ENCODE measurements at regions not wholly inside any gene's neighbourhood (a gene's known extent, or its start where the extent isn't known, plus 50 kb on each side); places are given as distances from the start of the nearest gene placed in this dataset.
"Not testable (repeated sequence)": the region's sequence is repeated elsewhere in the genome, so short reads cannot be mapped to it uniquely, and the experiment has no call there.

DNA sequence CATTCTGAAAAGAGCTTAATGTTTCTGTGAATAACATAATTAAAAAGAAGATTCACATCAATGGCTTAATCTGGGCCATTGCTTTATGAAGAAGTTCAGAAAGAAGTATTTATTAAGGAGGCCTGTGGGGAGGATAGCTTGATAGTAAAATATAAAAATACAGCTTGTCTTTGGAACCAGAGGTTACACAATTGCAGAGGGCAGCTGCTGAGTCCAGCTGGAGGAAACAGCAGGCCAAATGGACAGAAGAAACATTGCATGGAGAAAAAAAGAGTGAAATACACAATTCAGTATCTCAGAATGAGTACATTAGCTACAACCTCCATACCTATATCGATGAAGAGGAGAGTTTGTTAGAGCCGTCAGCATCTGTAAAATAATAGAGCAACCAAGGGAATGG lies 148.0 kb upstream of the NPY2R start:
- no peaks in the 10 kb centered on the region for H3K79me2 ChIP-seq (ENCODE audit: control insufficient read depth, low read length)
- no peak overlapping the region for H3K4me2 ChIP-seq (ENCODE audit: low read length)
- no peaks in the 10 kb centered on the region for H3K27me3 ChIP-seq (ENCODE audit: control insufficient read depth, low read length)
- no peaks in the 10 kb centered on the region for H3K4me1 ChIP-seq (ENCODE audit: control insufficient read depth, low read length)
- H3K27ac ChIP-seq (ENCODE audit: low read depth, low read length): no peak overlapping the region
- no peaks in the 10 kb centered on the region for H3K36me3 ChIP-seq (ENCODE audit: control insufficient read depth, low read length)
- no peaks in the 10 kb centered on the region for H3K9me3 ChIP-seq (ENCODE audit: control insufficient read depth, insufficient read depth, low read length)
- no peak overlapping the region for H3K4me3 ChIP-seq (ENCODE audit: low read length)
- H3K9me2 ChIP-seq (replicated peaks; ENCODE audit: control insufficient read depth, low read length): no peaks in the 10 kb centered on the region
- H3F3A ChIP-seq (ENCODE audit: control insufficient read depth, insufficient read depth): no peaks in the 10 kb centered on the region
- no peak for TF ChIP-seq EZH2phosphoT487 (IDR thresholded peaks at IDR 0.05; ENCODE audit: borderline replicate concordance, low read length)
- TF ChIP-seq, protein P1, sequence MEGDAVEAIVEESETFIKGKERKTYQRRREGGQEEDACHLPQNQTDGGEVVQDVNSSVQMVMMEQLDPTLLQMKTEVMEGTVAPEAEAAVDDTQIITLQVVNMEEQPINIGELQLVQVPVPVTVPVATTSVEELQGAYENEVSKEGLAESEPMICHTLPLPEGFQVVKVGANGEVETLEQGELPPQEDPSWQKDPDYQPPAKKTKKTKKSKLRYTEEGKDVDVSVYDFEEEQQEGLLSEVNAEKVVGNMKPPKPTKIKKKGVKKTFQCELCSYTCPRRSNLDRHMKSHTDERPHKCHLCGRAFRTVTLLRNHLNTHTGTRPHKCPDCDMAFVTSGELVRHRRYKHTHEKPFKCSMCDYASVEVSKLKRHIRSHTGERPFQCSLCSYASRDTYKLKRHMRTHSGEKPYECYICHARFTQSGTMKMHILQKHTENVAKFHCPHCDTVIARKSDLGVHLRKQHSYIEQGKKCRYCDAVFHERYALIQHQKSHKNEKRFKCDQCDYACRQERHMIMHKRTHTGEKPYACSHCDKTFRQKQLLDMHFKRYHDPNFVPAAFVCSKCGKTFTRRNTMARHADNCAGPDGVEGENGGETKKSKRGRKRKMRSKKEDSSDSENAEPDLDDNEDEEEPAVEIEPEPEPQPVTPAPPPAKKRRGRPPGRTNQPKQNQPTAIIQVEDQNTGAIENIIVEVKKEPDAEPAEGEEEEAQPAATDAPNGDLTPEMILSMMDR (IDR thresholded peaks at IDR 0.05; ENCODE audit: low read depth, low read length, poor library complexity, severe bottlenecking): no peak
- no peaks in the 10 kb centered on the region for H4K20me1 ChIP-seq (ENCODE audit: control insufficient read depth, insufficient read depth, low read depth, low read length)

DNA sequence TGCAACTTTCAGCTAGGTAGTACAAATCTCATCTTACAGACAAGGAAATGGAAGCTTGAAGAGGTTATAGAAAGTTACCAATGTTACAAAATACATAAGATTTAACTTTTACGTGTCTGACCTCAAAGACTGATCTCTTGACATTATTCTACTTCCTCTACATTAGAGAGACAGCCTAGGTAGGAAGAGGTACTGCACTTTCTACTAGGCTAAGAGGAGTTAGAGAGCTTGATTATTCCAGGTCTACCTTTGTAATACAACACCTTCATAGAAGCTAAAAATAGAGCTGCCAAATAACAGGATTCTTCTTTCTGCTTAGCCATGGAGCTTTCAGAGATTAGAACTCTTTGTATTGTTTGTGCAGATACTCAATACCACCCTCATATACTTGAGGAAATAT lies 147.6 kb upstream of the NPY2R start:
- H3K27me3 ChIP-seq (ENCODE audit: control insufficient read depth, low read length): no peaks in the 10 kb centered on the region
- no peak overlapping the region for H3K4me3 ChIP-seq (ENCODE audit: low read length)
- TF ChIP-seq, protein P1 (IDR thresholded peaks at IDR 0.05; ENCODE audit: low read depth, low read length, poor library complexity, severe bottlenecking): no peak
- no peak for TF ChIP-seq EZH2phosphoT487 (IDR thresholded peaks at IDR 0.05; ENCODE audit: borderline replicate concordance, low read length)
- H3K27ac ChIP-seq (ENCODE audit: low read depth, low read length): no peak overlapping the region
- no peaks in the 10 kb centered on the region for H3K9me3 ChIP-seq (ENCODE audit: control insufficient read depth, insufficient read depth, low read length)
- H3K4me1 ChIP-seq (ENCODE audit: control insufficient read depth, low read length): no peaks in the 10 kb centered on the region
- H3K4me2 ChIP-seq (ENCODE audit: low read length): no peak overlapping the region
- no peaks in the 10 kb centered on the region for H3F3A ChIP-seq (ENCODE audit: control insufficient read depth, insufficient read depth)
- H4K20me1 ChIP-seq (ENCODE audit: control insufficient read depth, insufficient read depth, low read depth, low read length): no peaks in the 10 kb centered on the region
- no peaks in the 10 kb centered on the region for H3K36me3 ChIP-seq (ENCODE audit: control insufficient read depth, low read length)
- no peaks in the 10 kb centered on the region for H3K79me2 ChIP-seq (ENCODE audit: control insufficient read depth, low read length)
- no peaks in the 10 kb centered on the region for H3K9me2 ChIP-seq (replicated peaks; ENCODE audit: control insufficient read depth, low read length)

GRCh38 chr4:155062948-155063347 lies 145.5 kb upstream of the NPY2R start:
- H3K4me3 ChIP-seq (ENCODE audit: low read length): no peak overlapping the region
- H3K4me2 ChIP-seq (ENCODE audit: low read length): no peak overlapping the region
- no peak overlapping the region for H3K27ac ChIP-seq (ENCODE audit: low read depth, low read length)
- no peaks in the 10 kb centered on the region for H3K9me2 ChIP-seq (replicated peaks; ENCODE audit: control insufficient read depth, low read length)
- H3K27me3 ChIP-seq (ENCODE audit: control insufficient read depth, low read length): no peaks in the 10 kb centered on the region
- no peaks in the 10 kb centered on the region for H3K4me1 ChIP-seq (ENCODE audit: control insufficient read depth, low read length)
- no peaks in the 10 kb centered on the region for H3K9me3 ChIP-seq (ENCODE audit: control insufficient read depth, insufficient read depth, low read length)
- TF ChIP-seq EZH2phosphoT487 (IDR thresholded peaks at IDR 0.05; ENCODE audit: borderline replicate concordance, low read length): no peak
- TF ChIP-seq, protein P1 (IDR thresholded peaks at IDR 0.05; ENCODE audit: low read depth, low read length, poor library complexity, severe bottlenecking): no peak
- H3K36me3 ChIP-seq (ENCODE audit: control insufficient read depth, low read length): no peaks in the 10 kb centered on the region
- no peaks in the 10 kb centered on the region for H4K20me1 ChIP-seq (ENCODE audit: control insufficient read depth, insufficient read depth, low read depth, low read length)
- no peaks in the 10 kb centered on the region for H3K79me2 ChIP-seq (ENCODE audit: control insufficient read depth, low read length)
- H3F3A ChIP-seq (ENCODE audit: control insufficient read depth, insufficient read depth): no peaks in the 10 kb centered on the region

- not testable (repeated sequence) for H3F3A ChIP-seq (ENCODE audit: control insufficient read depth, insufficient read depth); H3K79me2 ChIP-seq (ENCODE audit: control insufficient read depth, low read length); H4K20me1 ChIP-seq (ENCODE audit: control insufficient read depth, insufficient read depth, low read depth, low read length); H3K4me3 ChIP-seq (ENCODE audit: low read length); H3K4me1 ChIP-seq (ENCODE audit: control insufficient read depth, low read length); H3K27ac ChIP-seq (ENCODE audit: low read depth, low read length); H3K4me2 ChIP-seq (ENCODE audit: low read length); H3K36me3 ChIP-seq (ENCODE audit: control insufficient read depth, low read length); H3K27me3 ChIP-seq (ENCODE audit: control insufficient read depth, low read length); H3K9me3 ChIP-seq (ENCODE audit: control insufficient read depth, insufficient read depth, low read length); H3K9me2 ChIP-seq (replicated peaks; ENCODE audit: control insufficient read depth, low read length)
These were observed 143.5 kb upstream of the NPY2R start for GRCh38 chr4:155064934-155065333.
